ENCODE measurements at regions not wholly inside any gene's neighbourhood (a gene's known extent, or its start where the extent isn't known, plus 50 kb on each side); places are given as distances from the start of the nearest gene placed in this dataset.

DNA sequence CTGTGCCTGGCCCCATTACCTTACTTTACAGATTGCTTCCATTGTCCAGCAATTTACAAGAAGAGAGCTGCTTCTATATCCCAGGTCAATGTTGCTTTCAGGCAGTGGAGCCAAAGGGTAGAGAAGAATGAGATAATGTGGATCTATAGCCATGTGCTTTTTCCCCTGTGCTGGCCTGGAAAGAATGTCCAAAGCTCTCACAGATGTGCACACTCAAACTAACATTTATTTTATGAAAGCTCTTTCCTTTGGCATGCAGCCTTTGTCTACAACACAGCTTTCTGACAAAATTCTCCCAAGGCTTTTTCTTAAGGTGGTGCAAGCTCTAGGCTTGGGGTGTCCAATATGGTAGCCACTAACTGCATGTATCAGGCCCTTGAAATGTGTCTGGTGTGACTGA, 217.3 kb downstream of the LRRC70 start:
- no peak overlapping the region for H3K4me3 ChIP-seq (ENCODE audit: low read depth in 1 of 5, low read length in 5 of 5)
- H3K4me1 ChIP-seq (ENCODE audit: control insufficient read depth in 5 of 5, insufficient read depth in 5 of 5, low read length in 5 of 5), result no peaks in the 10 kb centered on the region
- no peak overlapping the region for H3K9ac ChIP-seq (ENCODE audit: low read length in 5 of 5)
- no peaks in the 10 kb centered on the region for H3K36me3 ChIP-seq (ENCODE audit: control insufficient read depth in 5 of 5, insufficient read depth in 5 of 5, low read length in 5 of 5)
- no peak overlapping the region for H3K27ac ChIP-seq (ENCODE audit: low read depth, low read length)
- H3K27me3 ChIP-seq (ENCODE audit: control insufficient read depth in 5 of 5, insufficient read depth in 4 of 5, low read length in 5 of 5), result no peaks in the 10 kb centered on the region
- peaks cover 2 to 16% (median 6%) of the 10 kb centered on the region in 5 donors for H3K9me3 ChIP-seq (ENCODE audit: control insufficient read depth in 5 of 5, low read length in 5 of 5)

DNA sequence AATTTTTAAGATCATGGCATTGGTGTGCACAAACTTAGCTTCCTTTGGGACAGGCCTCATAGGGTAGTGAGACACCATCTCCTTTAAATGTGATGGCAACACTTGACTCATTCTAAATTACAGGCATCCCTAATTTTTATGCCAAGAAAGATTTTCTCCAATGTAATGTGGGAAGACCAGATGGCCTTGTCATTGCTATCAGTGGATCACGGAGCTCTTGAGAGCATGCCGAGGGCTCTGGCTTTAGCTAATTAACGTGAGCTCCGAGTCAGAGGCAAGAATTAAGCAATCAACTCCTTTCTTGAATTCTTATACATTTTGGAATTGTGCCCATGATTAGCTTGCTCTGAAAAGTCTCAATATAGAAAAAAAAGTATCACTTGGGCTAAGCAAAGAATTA, 215.8 kb downstream of the LRRC70 start:
- Histone ChIP-seq H3K9ac (ENCODE audit: low read length in 5 of 5) (no peak overlapping the region), H3K4me1 (ENCODE audit: control insufficient read depth in 5 of 5, insufficient read depth in 5 of 5, low read length in 5 of 5) (no peaks in the 10 kb centered on the region), H3K27ac (ENCODE audit: low read depth, low read length) (no peak overlapping the region)

DNA sequence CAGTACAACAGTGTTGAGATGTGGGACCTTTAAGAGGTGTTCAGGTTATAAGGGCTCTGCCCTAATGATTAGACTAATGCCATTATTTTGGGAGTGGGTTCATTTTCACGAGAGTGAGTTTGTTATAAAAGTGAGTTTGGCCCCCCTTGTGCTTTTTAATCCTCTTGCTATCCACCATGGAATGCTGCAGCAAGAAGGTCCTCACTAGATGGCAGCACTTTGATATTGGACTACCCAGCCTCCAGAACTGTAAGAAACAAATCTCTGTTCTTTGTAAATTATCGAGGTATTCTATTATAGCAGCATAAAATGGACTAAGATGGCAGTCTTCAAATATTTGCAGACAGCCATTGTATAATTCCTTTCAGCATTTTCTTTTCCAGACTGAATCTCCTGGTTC, 212.4 kb downstream of the LRRC70 start:
- Histone ChIP-seq H3K9ac (ENCODE audit: low read length in 5 of 5) (no peak overlapping the region), H3K9me3 (ENCODE audit: control insufficient read depth in 5 of 5, low read length in 5 of 5) (no peaks in the 10 kb centered on the region), H3K27me3 (ENCODE audit: control insufficient read depth in 5 of 5, insufficient read depth in 4 of 5, low read length in 5 of 5) (peaks cover 0 to 3% (median 0%) of the 10 kb centered on the region in 5 donors), H3K4me3 (ENCODE audit: low read depth in 1 of 5, low read length in 5 of 5) (no peak overlapping the region), H3K27ac (ENCODE audit: low read depth, low read length) (no peak overlapping the region), H3K4me1 (ENCODE audit: control insufficient read depth in 5 of 5, insufficient read depth in 5 of 5, low read length in 5 of 5) (no peaks in the 10 kb centered on the region), H3K36me3 (ENCODE audit: control insufficient read depth in 5 of 5, insufficient read depth in 5 of 5, low read length in 5 of 5) (no peaks in the 10 kb centered on the region)

More for the DNA sequence above, 215.8 kb downstream of the LRRC70 start:
- H3K27me3 ChIP-seq (ENCODE audit: control insufficient read depth in 5 of 5, insufficient read depth in 4 of 5, low read length in 5 of 5), result no peaks in the 10 kb centered on the region
- peaks cover 2 to 16% (median 6%) of the 10 kb centered on the region in 5 donors for H3K9me3 ChIP-seq (ENCODE audit: control insufficient read depth in 5 of 5, low read length in 5 of 5)
- H3K4me3 ChIP-seq (ENCODE audit: low read depth in 1 of 5, low read length in 5 of 5), result no peak overlapping the region
- no peaks in the 10 kb centered on the region for H3K36me3 ChIP-seq (ENCODE audit: control insufficient read depth in 5 of 5, insufficient read depth in 5 of 5, low read length in 5 of 5)

DNA sequence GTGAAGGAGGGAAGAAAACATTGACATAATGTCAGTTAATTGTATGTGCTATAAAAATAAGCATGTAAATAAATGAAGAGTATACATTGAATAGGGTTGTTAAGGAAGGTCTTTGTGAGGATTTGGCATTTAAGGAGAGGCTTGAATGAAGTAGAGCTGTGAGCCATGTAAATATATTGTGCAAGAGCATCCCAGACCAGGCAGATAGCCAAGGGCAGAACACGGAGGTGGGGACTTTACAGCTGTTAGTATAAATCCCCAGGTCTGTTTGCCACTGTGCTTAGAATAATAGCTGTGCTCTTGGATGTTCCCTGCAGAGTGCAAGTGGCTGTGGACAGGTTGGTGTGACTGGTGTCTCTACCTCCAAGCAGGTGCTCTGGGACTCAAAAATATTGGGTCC, 211.7 kb downstream of the LRRC70 start:
- no peak overlapping the region for H3K9ac ChIP-seq (ENCODE audit: low read length in 5 of 5)
- peaks cover 0 to 3% (median 0%) of the 10 kb centered on the region in 5 donors for H3K27me3 ChIP-seq (ENCODE audit: control insufficient read depth in 5 of 5, insufficient read depth in 4 of 5, low read length in 5 of 5)
- H3K9me3 ChIP-seq (ENCODE audit: control insufficient read depth in 5 of 5, low read length in 5 of 5), result no peaks in the 10 kb centered on the region
- H3K4me3 ChIP-seq (ENCODE audit: low read depth in 1 of 5, low read length in 5 of 5), result no peak overlapping the region
- no peak overlapping the region for H3K27ac ChIP-seq (ENCODE audit: low read depth, low read length)
- no peaks in the 10 kb centered on the region for H3K36me3 ChIP-seq (ENCODE audit: control insufficient read depth in 5 of 5, insufficient read depth in 5 of 5, low read length in 5 of 5)
- H3K4me1 ChIP-seq (ENCODE audit: control insufficient read depth in 5 of 5, insufficient read depth in 5 of 5, low read length in 5 of 5), result no peaks in the 10 kb centered on the region

DNA sequence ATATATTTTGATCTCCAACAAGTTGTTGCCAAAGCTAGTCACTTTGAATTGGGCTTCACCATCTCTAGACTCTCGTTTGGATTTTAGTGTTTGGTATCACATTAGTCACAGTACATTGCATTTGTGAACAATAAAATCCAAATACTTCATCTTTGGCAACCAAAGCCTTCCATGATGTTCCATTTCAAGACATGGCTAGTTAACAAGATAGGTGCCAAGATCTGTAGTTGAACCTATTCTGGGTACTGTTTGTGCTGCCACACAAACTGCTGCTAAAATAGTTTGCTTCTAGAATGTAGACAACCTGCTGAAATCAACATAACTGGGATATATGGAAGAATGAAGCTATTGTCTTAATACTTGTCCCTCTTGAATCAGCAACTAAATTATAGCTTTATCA, 207.5 kb downstream of the LRRC70 start:
- no peaks in the 10 kb centered on the region for H3K36me3 ChIP-seq (ENCODE audit: control insufficient read depth in 5 of 5, insufficient read depth in 5 of 5, low read length in 5 of 5)

DNA sequence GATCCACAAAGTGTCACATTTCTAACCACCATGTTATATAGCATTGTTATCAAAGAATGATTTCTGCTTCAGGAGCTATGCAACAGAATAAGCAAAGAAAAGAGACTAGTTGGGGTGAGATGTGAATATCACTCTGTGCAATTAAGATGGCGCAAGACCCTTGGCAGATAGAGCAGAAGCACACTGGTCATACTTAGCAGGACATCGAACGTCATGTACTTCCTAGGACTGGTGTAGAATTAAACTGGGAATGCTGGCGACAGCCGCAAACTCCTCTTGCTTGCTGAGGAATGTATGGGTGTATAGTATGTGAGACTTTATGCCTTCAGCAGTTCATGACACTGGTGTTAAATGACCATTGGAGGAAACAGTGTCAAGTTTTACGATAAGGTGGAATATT, 207.0 kb downstream of the LRRC70 start:
- H3K36me3 ChIP-seq (ENCODE audit: control insufficient read depth in 5 of 5, insufficient read depth in 5 of 5, low read length in 5 of 5), result no peaks in the 10 kb centered on the region

More for the DNA sequence above, 207.5 kb downstream of the LRRC70 start:
- peaks cover 0 to 3% (median 0%) of the 10 kb centered on the region in 5 donors for H3K27me3 ChIP-seq (ENCODE audit: control insufficient read depth in 5 of 5, insufficient read depth in 4 of 5, low read length in 5 of 5)
- no peak overlapping the region for H3K9ac ChIP-seq (ENCODE audit: low read length in 5 of 5)
- no peaks in the 10 kb centered on the region for H3K9me3 ChIP-seq (ENCODE audit: control insufficient read depth in 5 of 5, low read length in 5 of 5)
- H3K4me3 ChIP-seq (ENCODE audit: low read depth in 1 of 5, low read length in 5 of 5), result no peak overlapping the region
- H3K4me1 ChIP-seq (ENCODE audit: control insufficient read depth in 5 of 5, insufficient read depth in 5 of 5, low read length in 5 of 5), result no peaks in the 10 kb centered on the region
- no peak overlapping the region for H3K27ac ChIP-seq (ENCODE audit: low read depth, low read length)

DNA sequence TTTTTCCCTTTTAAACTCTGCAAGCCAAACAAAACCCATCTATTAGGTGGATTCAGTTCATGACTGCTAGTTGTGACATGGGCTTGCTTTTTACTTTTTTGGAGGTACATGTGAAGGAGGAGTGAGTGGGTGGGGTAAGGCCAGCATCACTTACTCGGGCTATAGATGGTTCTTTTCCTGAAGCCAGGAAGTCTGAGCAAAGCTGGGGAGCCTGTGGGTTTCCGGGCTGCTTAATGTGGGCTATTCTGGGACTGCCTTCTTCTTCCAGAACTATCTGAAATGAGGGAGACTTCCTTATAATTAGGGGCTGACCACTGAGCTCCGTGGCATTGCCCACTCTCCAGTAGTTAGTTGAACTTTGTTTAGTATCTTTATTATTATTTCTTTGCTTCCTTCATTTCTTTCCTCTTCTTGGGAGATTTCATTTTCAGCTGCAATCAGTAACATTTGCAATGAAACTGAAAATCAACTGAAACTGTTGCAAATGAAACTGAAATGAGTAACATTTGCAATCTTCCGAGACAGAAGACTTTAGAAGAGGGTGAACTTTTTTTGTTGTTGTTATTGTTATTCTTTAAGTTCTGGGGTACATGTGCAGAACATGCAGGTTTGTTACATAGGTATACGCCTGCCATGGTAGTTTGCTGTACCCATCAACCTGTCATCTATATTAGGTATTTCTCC, 204.9 kb downstream of the LRRC70 start:
- Histone ChIP-seq H3K27me3 (ENCODE audit: control insufficient read depth in 5 of 5, insufficient read depth in 4 of 5, low read length in 5 of 5) (peaks cover 0 to 2% (median 0%) of the 10 kb centered on the region in 5 donors), H3K4me1 (ENCODE audit: control insufficient read depth in 5 of 5, insufficient read depth in 5 of 5, low read length in 5 of 5) (peaks cover 0 to 2% (median 0%) of the 10 kb centered on the region in 5 donors), H3K4me3 (ENCODE audit: low read depth in 1 of 5, low read length in 5 of 5) (no peak overlapping the region), H3K9me3 (ENCODE audit: control insufficient read depth in 5 of 5, low read length in 5 of 5) (no peaks in the 10 kb centered on the region), H3K9ac (ENCODE audit: low read length in 5 of 5) (no peak overlapping the region), H3K36me3 (ENCODE audit: control insufficient read depth in 5 of 5, insufficient read depth in 5 of 5, low read length in 5 of 5) (no peaks in the 10 kb centered on the region), H3K27ac (ENCODE audit: low read depth, low read length) (no peak overlapping the region)

More for the DNA sequence above, 207.0 kb downstream of the LRRC70 start:
- Histone ChIP-seq H3K9me3 (ENCODE audit: control insufficient read depth in 5 of 5, low read length in 5 of 5) (no peaks in the 10 kb centered on the region), H3K9ac (ENCODE audit: low read length in 5 of 5) (no peak overlapping the region), H3K27me3 (ENCODE audit: control insufficient read depth in 5 of 5, insufficient read depth in 4 of 5, low read length in 5 of 5) (peaks cover 0 to 3% (median 0%) of the 10 kb centered on the region in 5 donors), H3K27ac (ENCODE audit: low read depth, low read length) (no peak overlapping the region), H3K4me3 (ENCODE audit: low read depth in 1 of 5, low read length in 5 of 5) (no peak overlapping the region), H3K4me1 (ENCODE audit: control insufficient read depth in 5 of 5, insufficient read depth in 5 of 5, low read length in 5 of 5) (no peaks in the 10 kb centered on the region)

DNA sequence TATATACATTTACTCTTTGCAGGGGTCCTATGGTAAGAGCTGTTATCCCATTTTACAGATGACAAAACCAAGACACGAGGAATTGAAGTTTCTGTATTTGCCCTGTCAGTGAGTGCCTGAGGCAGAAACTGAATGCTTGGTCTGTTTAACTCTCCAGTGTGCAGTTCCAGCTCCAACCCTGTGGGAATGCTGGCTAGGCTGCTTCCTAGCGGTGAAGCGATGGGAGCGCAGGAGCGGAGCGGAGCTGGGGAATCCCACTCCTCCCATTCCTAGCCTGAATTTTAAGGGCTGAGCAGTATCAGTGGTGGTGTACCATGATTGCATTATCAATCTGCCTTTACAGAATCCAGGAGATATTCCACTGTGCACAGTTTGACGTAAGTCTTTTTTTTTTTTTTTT, 202.3 kb downstream of the LRRC70 start:
- H3K9me3 ChIP-seq (ENCODE audit: control insufficient read depth in 5 of 5, low read length in 5 of 5), result no peaks in the 10 kb centered on the region
- H3K36me3 ChIP-seq (ENCODE audit: control insufficient read depth in 5 of 5, insufficient read depth in 5 of 5, low read length in 5 of 5), result no peaks in the 10 kb centered on the region
- H3K4me3 ChIP-seq (ENCODE audit: low read depth in 1 of 5, low read length in 5 of 5), result no peak overlapping the region
- H3K27ac ChIP-seq (ENCODE audit: low read depth, low read length), result no peak overlapping the region
- peaks cover 0 to 2% (median 0%) of the 10 kb centered on the region in 5 donors for H3K4me1 ChIP-seq (ENCODE audit: control insufficient read depth in 5 of 5, insufficient read depth in 5 of 5, low read length in 5 of 5)
- peaks cover 0 to 2% (median 0%) of the 10 kb centered on the region in 5 donors for H3K27me3 ChIP-seq (ENCODE audit: control insufficient read depth in 5 of 5, insufficient read depth in 4 of 5, low read length in 5 of 5)
- H3K9ac ChIP-seq (ENCODE audit: low read length in 5 of 5), result no peak overlapping the region

DNA sequence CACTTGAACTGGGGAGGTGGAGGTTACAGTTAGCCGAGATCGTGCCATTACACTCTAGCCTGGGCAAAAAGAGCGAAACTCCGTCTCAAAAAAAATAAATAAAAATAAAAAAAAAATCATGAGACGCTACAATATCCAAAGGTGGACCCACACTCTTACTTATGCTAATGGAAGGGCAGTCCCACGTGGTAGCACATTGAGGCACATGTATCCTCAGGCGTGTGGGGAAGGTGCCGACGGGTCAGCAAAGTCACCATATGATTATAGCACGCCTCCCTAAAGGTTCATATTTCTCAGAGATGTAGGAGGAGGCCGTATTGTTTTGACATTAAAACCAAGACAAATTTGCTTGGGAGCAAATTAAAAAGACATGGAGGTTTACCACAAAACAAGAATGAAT, 201.6 kb downstream of the LRRC70 start:
- Histone ChIP-seq H3K4me3 (ENCODE audit: low read depth in 1 of 5, low read length in 5 of 5) (no peak overlapping the region), H3K27me3 (ENCODE audit: control insufficient read depth in 5 of 5, insufficient read depth in 4 of 5, low read length in 5 of 5) (peaks cover 0 to 2% (median 0%) of the 10 kb centered on the region in 5 donors), H3K36me3 (ENCODE audit: control insufficient read depth in 5 of 5, insufficient read depth in 5 of 5, low read length in 5 of 5) (no peaks in the 10 kb centered on the region)

DNA sequence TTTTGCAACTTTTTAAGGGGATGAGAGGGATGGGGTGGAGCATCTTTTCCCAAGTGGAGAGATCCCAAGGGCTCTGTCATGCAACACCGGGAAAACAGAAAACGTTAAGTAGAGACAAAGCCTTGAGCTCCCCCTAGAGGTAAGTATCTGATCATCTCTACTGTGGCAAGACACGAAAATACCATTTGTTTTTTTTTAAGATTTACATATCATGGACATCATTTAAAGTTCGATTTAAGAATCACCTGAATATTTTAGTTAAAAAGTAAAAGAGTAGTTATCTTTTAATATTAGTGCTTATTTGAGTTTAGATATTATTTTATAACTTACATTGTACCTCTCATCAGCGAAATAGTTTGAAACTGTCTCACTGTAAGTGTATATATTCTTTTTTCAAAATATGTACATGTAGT, 200.4 kb downstream of the LRRC70 start:
- no peaks in the 10 kb centered on the region for H3K9me3 ChIP-seq (ENCODE audit: control insufficient read depth in 5 of 5, low read length in 5 of 5)

More for the DNA sequence above, 201.6 kb downstream of the LRRC70 start:
- Histone ChIP-seq H3K4me1 (ENCODE audit: control insufficient read depth in 5 of 5, insufficient read depth in 5 of 5, low read length in 5 of 5) (peaks cover 0 to 2% (median 0%) of the 10 kb centered on the region in 5 donors), H3K9ac (ENCODE audit: low read length in 5 of 5) (no peak overlapping the region), H3K27ac (ENCODE audit: low read depth, low read length) (no peak overlapping the region), H3K9me3 (ENCODE audit: control insufficient read depth in 5 of 5, low read length in 5 of 5) (no peaks in the 10 kb centered on the region)

More for the DNA sequence above, 200.4 kb downstream of the LRRC70 start:
- Histone ChIP-seq H3K4me3 (ENCODE audit: low read depth in 1 of 5, low read length in 5 of 5) (no peak overlapping the region), H3K9ac (ENCODE audit: low read length in 5 of 5) (no peak overlapping the region), H3K27me3 (ENCODE audit: control insufficient read depth in 5 of 5, insufficient read depth in 4 of 5, low read length in 5 of 5) (peaks cover 0 to 2% (median 0%) of the 10 kb centered on the region in 5 donors), H3K27ac (ENCODE audit: low read depth, low read length) (no peak overlapping the region), H3K36me3 (ENCODE audit: control insufficient read depth in 5 of 5, insufficient read depth in 5 of 5, low read length in 5 of 5) (no peaks in the 10 kb centered on the region), H3K4me1 (ENCODE audit: control insufficient read depth in 5 of 5, insufficient read depth in 5 of 5, low read length in 5 of 5) (peaks cover 0 to 2% (median 0%) of the 10 kb centered on the region in 5 donors)
